ENCODE measurements at regions not wholly inside any gene's neighbourhood (a gene's known extent, or its start where the extent isn't known, plus 50 kb on each side); places are given as distances from the start of the nearest gene placed in this dataset.
A peak's percentile ranks its signal among the peaks of the same experiment; 100 is the strongest.

DNA sequence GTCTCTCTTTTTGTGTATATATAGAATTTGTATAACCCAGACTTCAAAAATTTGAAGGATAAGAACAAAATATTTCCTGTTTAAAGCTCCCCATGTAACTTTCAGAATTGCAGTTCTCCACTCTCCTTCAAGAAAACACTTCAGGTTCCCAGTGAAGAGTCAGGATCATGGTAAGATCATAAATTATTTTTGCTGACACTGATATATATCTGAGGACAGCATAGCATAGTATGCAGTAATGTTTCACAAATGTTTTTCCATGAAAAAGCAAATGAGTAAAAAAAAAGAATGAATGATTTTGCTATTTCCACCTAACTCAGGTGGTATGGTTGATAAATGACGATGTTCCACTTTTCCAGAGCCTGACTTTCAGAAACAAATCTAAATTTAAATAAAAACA, 545.6 kb upstream of the EPHA7 start:
- intact Hi-C loops (cut with micrococcal nuclease; ENCODE audit: unreplicated experiment), result no loop called here
- H3K27ac ChIP-seq (ENCODE audit: extremely low read length, insufficient read depth, low read length), result no peak overlapping the region
- no peak overlapping the region for H2AFZ ChIP-seq (ENCODE audit: low read length)
- ChIA-PET POLR2A (no interaction called here), CTCF (ENCODE audit: low intra/inter-chr PET ratio, low total read pairs) (no interaction called here)
- FAIRE-seq, result no peak
- H3K36me3 ChIP-seq (replicated peaks in 1 of 2; ENCODE audit: control insufficient read depth in 1 of 2, insufficient read depth in 2 of 2, low read length in 2 of 2), result no peaks in the 10 kb centered on the region
- no peaks in the 10 kb centered on the region for H3K79me2 ChIP-seq (ENCODE audit: insufficient read depth, low read length)
- H3K4me2 ChIP-seq (ENCODE audit: low read depth, low read length), result no peak overlapping the region
- BruUV-seq (replicated peaks), result no TSS peak
- in situ Hi-C loops (cut with HindIII; ENCODE audit: extremely low pct_ligation_motif_present, low pct_unique_long_range_greater_than_20kb), result no loop called here
- TF ChIP-seq MAFF (IDR thresholded peaks at IDR 0.05; ENCODE audit: low read depth, low read length) (peak; percentile 64), MAFK (conservative IDR thresholded peaks at IDR 0.05 in 1 of 2, IDR thresholded peaks at IDR 0.05 in 1 of 2; ENCODE audit: low read length in 2 of 2) (peak; percentile 41 to 69; a peak in 2 of 4 replicates), ARNT (IDR thresholded peaks at IDR 0.05) (no peak)
- no peak for DNase-seq (ENCODE audit: low spot score)
- H3K4me3 ChIP-seq (replicated peaks in 1 of 3; ENCODE audit: insufficient read depth in 1 of 3, low read depth in 2 of 3, low read length in 3 of 3), result no peak overlapping the region
- no peaks in the 10 kb centered on the region for H3K27me3 ChIP-seq (ENCODE audit: control insufficient read depth in 1 of 2, insufficient read depth in 2 of 2, low read length in 2 of 2)
- WGBS (ENCODE audit: low lambda C conversion rate), result 0% methylated on average over 1 of the region's 1 CpG
- no peaks in the 10 kb centered on the region for H4K20me1 ChIP-seq (ENCODE audit: insufficient read depth, low read length)
- no peak for ATAC-seq
- no peak overlapping the region for H3K9ac ChIP-seq (ENCODE audit: insufficient read depth, low read depth, low read length)
- H3K4me1 ChIP-seq (ENCODE audit: insufficient read depth, low read length), result no peaks in the 10 kb centered on the region
- H3K9me3 ChIP-seq (ENCODE audit: low read length), result no peaks in the 10 kb centered on the region

DNA sequence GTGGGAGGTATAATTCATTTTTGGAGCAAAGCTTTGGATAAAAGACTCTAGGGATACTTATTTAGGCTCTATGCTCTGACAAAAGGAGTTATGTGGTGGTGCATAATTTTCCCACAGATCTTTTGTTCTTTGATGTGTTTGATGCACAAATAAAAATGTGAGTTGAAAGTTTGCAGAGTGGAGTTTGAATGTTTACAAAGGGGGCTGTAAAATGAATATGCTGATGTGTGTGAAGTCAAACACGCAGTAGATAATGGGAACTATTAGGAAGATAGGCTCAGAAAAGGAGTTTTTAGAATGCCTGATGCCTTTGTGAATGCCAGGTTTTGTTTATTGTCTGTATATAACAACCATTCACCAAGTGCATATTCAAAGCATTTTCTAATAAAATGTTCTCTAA, 545.0 kb upstream of the EPHA7 start:
- FAIRE-seq (no peak), DNase-seq (ENCODE audit: low spot score) (no peak), ATAC-seq (no peak)
- Histone ChIP-seq H3K9ac (ENCODE audit: insufficient read depth, low read depth, low read length) (no peak overlapping the region), H4K20me1 (ENCODE audit: insufficient read depth, low read length) (no peaks in the 10 kb centered on the region), H3K36me3 (replicated peaks in 1 of 2; ENCODE audit: control insufficient read depth in 1 of 2, insufficient read depth in 2 of 2, low read length in 2 of 2) (no peaks in the 10 kb centered on the region), H2AFZ (ENCODE audit: low read length) (no peak overlapping the region), H3K27me3 (ENCODE audit: control insufficient read depth in 1 of 2, insufficient read depth in 2 of 2, low read length in 2 of 2) (no peaks in the 10 kb centered on the region), H3K9me3 (ENCODE audit: low read length) (no peaks in the 10 kb centered on the region), H3K79me2 (ENCODE audit: insufficient read depth, low read length) (no peaks in the 10 kb centered on the region), H3K4me2 (ENCODE audit: low read depth, low read length) (no peak overlapping the region), H3K4me3 (replicated peaks in 1 of 3; ENCODE audit: insufficient read depth in 1 of 3, low read depth in 2 of 3, low read length in 3 of 3) (no peak overlapping the region), H3K4me1 (ENCODE audit: insufficient read depth, low read length) (no peaks in the 10 kb centered on the region), H3K27ac (ENCODE audit: extremely low read length, insufficient read depth, low read length) (no peak overlapping the region)
- no TSS peak for BruUV-seq (replicated peaks)
- ChIA-PET POLR2A (no interaction called here), CTCF (ENCODE audit: low intra/inter-chr PET ratio, low total read pairs) (no interaction called here)
- WGBS (ENCODE audit: low lambda C conversion rate), result 0% methylated on average over 1 of the region's 1 CpG
- intact Hi-C loops (cut with micrococcal nuclease; ENCODE audit: unreplicated experiment), result no loop called here
- TF ChIP-seq ZNF274 (CRISPR knock-in tag; IDR thresholded peaks at IDR 0.05) (no peak), SCMH1 (CRISPR knock-in tag; IDR thresholded peaks at IDR 0.05; ENCODE audit: borderline replicate concordance) (no peak), ZNF121 (CRISPR knock-in tag; IDR thresholded peaks at IDR 0.05) (no peak), MAF1 (CRISPR knock-in tag; IDR thresholded peaks at IDR 0.05; ENCODE audit: borderline replicate concordance) (no peak), HDAC1 (CRISPR knock-in tag; IDR thresholded peaks at IDR 0.05) (no peak), ZBTB8A (CRISPR knock-in tag; IDR thresholded peaks at IDR 0.05; ENCODE audit: borderline replicate concordance, low read depth) (no peak), ZNF230 (CRISPR knock-in tag; IDR thresholded peaks at IDR 0.05) (no peak)
- TF ChIP-seq, protein P1, sequence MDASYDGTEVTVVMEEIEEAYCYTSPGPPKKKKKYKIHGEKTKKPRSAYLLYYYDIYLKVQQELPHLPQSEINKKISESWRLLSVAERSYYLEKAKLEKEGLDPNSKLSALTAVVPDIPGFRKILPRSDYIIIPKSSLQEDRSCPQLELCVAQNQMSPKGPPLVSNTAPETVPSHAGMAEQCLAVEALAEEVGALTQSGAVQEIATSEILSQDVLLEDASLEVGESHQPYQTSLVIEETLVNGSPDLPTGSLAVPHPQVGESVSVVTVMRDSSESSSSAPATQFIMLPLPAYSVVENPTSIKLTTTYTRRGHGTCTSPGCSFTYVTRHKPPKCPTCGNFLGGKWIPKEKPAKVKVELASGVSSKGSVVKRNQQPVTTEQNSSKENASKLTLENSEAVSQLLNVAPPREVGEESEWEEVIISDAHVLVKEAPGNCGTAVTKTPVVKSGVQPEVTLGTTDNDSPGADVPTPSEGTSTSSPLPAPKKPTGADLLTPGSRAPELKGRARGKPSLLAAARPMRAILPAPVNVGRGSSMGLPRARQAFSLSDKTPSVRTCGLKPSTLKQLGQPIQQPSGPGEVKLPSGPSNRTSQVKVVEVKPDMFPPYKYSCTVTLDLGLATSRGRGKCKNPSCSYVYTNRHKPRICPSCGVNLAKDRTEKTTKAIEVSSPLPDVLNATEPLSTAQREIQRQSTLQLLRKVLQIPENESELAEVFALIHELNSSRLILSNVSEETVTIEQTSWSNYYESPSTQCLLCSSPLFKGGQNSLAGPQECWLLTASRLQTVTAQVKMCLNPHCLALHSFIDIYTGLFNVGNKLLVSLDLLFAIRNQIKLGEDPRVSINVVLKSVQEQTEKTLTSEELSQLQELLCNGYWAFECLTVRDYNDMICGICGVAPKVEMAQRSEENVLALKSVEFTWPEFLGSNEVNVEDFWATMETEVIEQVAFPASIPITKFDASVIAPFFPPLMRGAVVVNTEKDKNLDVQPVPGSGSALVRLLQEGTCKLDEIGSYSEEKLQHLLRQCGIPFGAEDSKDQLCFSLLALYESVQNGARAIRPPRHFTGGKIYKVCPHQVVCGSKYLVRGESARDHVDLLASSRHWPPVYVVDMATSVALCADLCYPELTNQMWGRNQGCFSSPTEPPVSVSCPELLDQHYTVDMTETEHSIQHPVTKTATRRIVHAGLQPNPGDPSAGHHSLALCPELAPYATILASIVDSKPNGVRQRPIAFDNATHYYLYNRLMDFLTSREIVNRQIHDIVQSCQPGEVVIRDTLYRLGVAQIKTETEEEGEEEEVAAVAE (CRISPR knock-in tag; IDR thresholded peaks at IDR 0.05; ENCODE audit: borderline replicate concordance), result no peak
- TF ChIP-seq, protein P2, sequence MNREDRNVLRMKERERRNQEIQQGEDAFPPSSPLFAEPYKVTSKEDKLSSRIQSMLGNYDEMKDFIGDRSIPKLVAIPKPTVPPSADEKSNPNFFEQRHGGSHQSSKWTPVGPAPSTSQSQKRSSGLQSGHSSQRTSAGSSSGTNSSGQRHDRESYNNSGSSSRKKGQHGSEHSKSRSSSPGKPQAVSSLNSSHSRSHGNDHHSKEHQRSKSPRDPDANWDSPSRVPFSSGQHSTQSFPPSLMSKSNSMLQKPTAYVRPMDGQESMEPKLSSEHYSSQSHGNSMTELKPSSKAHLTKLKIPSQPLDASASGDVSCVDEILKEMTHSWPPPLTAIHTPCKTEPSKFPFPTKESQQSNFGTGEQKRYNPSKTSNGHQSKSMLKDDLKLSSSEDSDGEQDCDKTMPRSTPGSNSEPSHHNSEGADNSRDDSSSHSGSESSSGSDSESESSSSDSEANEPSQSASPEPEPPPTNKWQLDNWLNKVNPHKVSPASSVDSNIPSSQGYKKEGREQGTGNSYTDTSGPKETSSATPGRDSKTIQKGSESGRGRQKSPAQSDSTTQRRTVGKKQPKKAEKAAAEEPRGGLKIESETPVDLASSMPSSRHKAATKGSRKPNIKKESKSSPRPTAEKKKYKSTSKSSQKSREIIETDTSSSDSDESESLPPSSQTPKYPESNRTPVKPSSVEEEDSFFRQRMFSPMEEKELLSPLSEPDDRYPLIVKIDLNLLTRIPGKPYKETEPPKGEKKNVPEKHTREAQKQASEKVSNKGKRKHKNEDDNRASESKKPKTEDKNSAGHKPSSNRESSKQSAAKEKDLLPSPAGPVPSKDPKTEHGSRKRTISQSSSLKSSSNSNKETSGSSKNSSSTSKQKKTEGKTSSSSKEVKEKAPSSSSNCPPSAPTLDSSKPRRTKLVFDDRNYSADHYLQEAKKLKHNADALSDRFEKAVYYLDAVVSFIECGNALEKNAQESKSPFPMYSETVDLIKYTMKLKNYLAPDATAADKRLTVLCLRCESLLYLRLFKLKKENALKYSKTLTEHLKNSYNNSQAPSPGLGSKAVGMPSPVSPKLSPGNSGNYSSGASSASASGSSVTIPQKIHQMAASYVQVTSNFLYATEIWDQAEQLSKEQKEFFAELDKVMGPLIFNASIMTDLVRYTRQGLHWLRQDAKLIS (CRISPR knock-in tag; IDR thresholded peaks at IDR 0.05), result no peak
- in situ Hi-C loops (cut with HindIII; ENCODE audit: extremely low pct_ligation_motif_present, low pct_unique_long_range_greater_than_20kb), result no loop called here

Measured in HepG2 (cell line).